Gastroesophageal sphincter (tissue), 4 donors: ENCODE measurements at regions not wholly inside any gene's neighbourhood (a gene's known extent, or its start where the extent isn't known, plus 50 kb on each side); places are given as distances from the start of the nearest gene placed in this dataset.
"Not testable (repeated sequence)": the region's sequence is repeated elsewhere in the genome, so short reads cannot be mapped to it uniquely, and the experiment has no call there.

Experiments
- ATAC-seq: fragments of 150-250 bp; one replicate; pipeline ENCODE4 v1.9.1; 2016; ENCODE audit warnings: mild to moderate bottlenecking, moderate library complexity
- H3K27ac ChIP-seq, 4 donors: fragments of 200-600 bp; sonication (generic) in 3 of 4; 1 replicate in 3 of 4; 2 replicates in 1 of 4; pipeline ENCODE4 v1.5.1; 2016 to 2019
- H3K27me3 ChIP-seq: fragments of 200-600 bp; sonication (generic); one replicate; pipeline ENCODE4 v1.5.1; 2019
- H3K36me3 ChIP-seq, 2 donors: fragments of 200-600 bp; sonication (generic); one replicate each; pipeline ENCODE4 v1.5.1; 2019; ENCODE audit warnings: control low read depth in 1 of 2
- H3K4me1 ChIP-seq, 3 donors: fragments of 200-600 bp; sonication (generic); 1 replicate in 2 of 3; 2 replicates in 1 of 3; pipeline ENCODE4 v1.5.1; 2016 to 2019; ENCODE audit warnings: control low read depth in 2 of 3
- H3K4me3 ChIP-seq, 2 donors: fragments of 200-600 bp; sonication (generic); one replicate each; pipeline ENCODE4 v1.5.1; 2019; ENCODE audit warnings: mild to moderate bottlenecking in 1 of 2, moderate library complexity in 1 of 2
- H3K9me3 ChIP-seq, 3 donors: fragments of 200-600 bp; sonication (generic); one replicate each; pipeline ENCODE4 v1.5.1; 2017 to 2019; ENCODE audit warnings: control low read depth in 2 of 3
- EP300 ChIP-seq: sonication (generic); formaldehyde crosslinking; IDR thresholded peaks from one replicate; pipeline ENCODE4 v1.6.1; 2017; ENCODE audit warnings: antibody characterized with exemption, mild to moderate bottlenecking
- POLR2A ChIP-seq, 2 donors: fragments of 450-650 bp; IDR thresholded peaks; one replicate each; pipeline ENCODE4 v1.6.1; 2017; ENCODE audit warnings: antibody characterized with exemption in 2 of 2, mild to moderate bottlenecking in 2 of 2, moderate library complexity in 1 of 2
- POLR2AphosphoS5 ChIP-seq: sonication (generic); formaldehyde crosslinking; IDR thresholded peaks from one replicate; pipeline ENCODE4 v1.6.1; 2017; ENCODE audit warnings: antibody characterized with exemption
- WGBS, 2 donors: methylation state at CpG; one replicate each; pipeline ENCODE4 v1.1.5; 2018; ENCODE audit warnings: low coverage in 1 of 2; 5-methylcytosine and 5-hydroxymethylcytosine counted together
- small RNA-seq, 4 donors: library from RNA; depleted of rRNA; stranded (forward); fragments of <200 nt; gene quantifications; one replicate each; pipeline ENCODE3, GENCODE V24; 2016
- TF ChIP-seq, protein P1 (sequence below), 4 experiments: fragments of 200-600 bp in 2 of 4; fragments of 450-650 bp in 2 of 4; sonication (generic) in 1 of 4; IDR thresholded peaks; one replicate each; pipeline ENCODE4 v1.5.1; 2017 to 2019; ENCODE audit warnings: antibody characterized with exemption in 4 of 4, mild to moderate bottlenecking in 2 of 4, moderate library complexity in 2 of 4

DNA sequence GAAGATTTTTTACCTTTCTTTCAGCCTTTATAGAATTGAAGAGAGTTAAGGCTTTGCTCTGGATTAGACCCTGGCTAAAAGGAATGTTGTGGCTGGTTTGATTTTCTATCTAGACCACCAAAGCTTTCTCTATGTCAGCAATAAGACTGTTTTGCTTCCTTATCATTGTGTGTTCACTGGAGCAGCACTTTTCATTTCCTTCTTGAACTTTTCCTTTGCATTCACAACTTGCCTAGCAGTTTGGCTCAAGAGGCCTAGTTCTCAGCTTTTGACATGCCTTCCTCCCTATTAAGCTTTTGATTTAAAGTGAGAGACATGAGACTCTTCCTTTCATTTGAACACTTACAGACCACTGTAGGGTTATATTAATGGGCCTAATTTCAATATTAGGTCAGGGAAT lies 64.1 kb upstream of the USP15 start:
- peaks cover 0 to 12% (median 0%) of the 10 kb centered on the region in 3 donors for H3K9me3 ChIP-seq
- peaks cover 14% of the 10 kb centered on the region for H3K27me3 ChIP-seq
- no peak overlapping the region for H3K4me3 ChIP-seq
- no peak for ATAC-seq
- H3K4me1 ChIP-seq = peaks cover 3 to 19% (median 14%) of the 10 kb centered on the region in 3 donors
- no peak overlapping the region for H3K27ac ChIP-seq
- H3K36me3 ChIP-seq = no peaks in the 10 kb centered on the region
- TF ChIP-seq POLR2AphosphoS5 = no peak
- TF ChIP-seq POLR2A (IDR thresholded peaks at IDR 0.05) = no peak
- TF ChIP-seq, protein P1, sequence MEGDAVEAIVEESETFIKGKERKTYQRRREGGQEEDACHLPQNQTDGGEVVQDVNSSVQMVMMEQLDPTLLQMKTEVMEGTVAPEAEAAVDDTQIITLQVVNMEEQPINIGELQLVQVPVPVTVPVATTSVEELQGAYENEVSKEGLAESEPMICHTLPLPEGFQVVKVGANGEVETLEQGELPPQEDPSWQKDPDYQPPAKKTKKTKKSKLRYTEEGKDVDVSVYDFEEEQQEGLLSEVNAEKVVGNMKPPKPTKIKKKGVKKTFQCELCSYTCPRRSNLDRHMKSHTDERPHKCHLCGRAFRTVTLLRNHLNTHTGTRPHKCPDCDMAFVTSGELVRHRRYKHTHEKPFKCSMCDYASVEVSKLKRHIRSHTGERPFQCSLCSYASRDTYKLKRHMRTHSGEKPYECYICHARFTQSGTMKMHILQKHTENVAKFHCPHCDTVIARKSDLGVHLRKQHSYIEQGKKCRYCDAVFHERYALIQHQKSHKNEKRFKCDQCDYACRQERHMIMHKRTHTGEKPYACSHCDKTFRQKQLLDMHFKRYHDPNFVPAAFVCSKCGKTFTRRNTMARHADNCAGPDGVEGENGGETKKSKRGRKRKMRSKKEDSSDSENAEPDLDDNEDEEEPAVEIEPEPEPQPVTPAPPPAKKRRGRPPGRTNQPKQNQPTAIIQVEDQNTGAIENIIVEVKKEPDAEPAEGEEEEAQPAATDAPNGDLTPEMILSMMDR (IDR thresholded peaks at IDR 0.05) = no peak
- no peak for TF ChIP-seq EP300

DNA sequence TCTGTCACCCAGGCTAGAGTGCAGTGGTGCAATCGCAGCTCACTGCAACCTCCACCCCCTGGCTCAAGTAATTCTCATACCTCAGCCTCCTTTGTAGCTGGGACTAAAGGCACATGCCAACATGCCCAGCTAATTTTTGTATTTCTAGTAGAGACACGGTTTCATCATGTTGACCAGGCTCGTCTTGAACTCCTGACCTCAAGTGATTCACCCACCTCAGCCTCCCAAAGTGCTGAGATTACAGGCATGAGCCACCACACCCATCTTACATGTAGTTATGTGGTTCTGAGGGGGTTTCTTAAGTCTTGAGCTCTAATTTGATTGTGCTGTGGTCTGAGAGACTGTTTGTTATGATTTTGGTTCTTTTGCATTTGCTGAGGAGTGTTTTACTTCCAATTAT lies 57.3 kb upstream of the USP15 start:
- not testable (repeated sequence) for H3K27me3 ChIP-seq, H3K4me1 ChIP-seq, H3K4me3 ChIP-seq, H3K27ac ChIP-seq, ATAC-seq, H3K36me3 ChIP-seq
- H3K9me3 ChIP-seq = peaks cover 0 to 48% (median 0%) of the 10 kb centered on the region in 3 donors
- 92 to 100% methylated on average over 1 to 3 of the region's 3 CpGs for WGBS, 2 donors

DNA sequence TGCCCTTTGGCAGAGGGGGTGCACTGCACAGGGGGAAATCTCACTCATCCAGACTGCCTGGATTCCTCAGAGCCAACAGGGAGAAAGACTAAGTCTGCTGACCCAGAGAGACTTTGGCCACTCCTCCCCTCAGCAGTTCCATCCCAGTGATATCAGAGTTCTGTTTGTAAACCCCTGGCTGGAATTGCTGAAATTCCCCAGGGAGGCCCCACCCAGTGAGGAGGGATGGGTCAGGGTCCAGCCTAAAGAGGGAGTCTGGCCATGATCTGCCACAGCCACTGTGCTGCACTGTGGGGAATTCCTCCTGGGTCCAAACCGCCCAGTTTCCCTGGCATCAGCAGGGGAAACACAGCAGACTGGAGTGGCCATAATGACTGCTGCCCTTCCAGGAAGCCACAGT lies 54.9 kb upstream of the USP15 start:
- Histone ChIP-seq H3K27ac (no peak overlapping the region), H3K4me3 (no peak overlapping the region), H3K9me3 (peaks cover 0 to 45% (median 0%) of the 10 kb centered on the region in 3 donors), H3K27me3 (peaks cover 4% of the 10 kb centered on the region), H3K4me1 (no peaks in the 10 kb centered on the region), H3K36me3 (no peaks in the 10 kb centered on the region)
- TF ChIP-seq EP300 = no peak
- WGBS, 2 donors = no CpG with 5 or more reads among the region's 1 CpG
- ATAC-seq = no peak

DNA sequence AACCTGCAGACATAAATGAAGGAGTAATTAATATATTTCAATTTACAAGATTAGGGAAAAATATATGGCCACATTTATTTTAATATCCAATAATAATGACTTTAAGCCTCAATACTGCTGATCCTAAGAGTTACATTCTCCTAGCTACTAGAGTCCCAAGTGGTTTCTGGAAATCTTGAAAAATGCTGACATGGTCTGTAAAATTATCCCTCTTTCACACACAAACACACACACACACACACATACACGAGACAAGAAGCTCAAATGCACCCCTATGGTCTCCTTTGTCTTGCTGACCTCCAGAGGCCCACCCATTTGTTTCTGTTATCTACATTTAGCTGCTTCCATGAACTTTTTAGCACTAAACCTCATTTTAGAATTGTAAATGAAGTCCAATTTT lies 53.0 kb upstream of the USP15 start:
- no peak for TF ChIP-seq POLR2A (IDR thresholded peaks at IDR 0.05)
- TF ChIP-seq, protein P1 (IDR thresholded peaks at IDR 0.05) = no peak
- TF ChIP-seq EP300 = no peak
- no peak for TF ChIP-seq POLR2AphosphoS5
- H3K4me3 ChIP-seq = no peak overlapping the region
- peaks cover 4% of the 10 kb centered on the region for H3K27me3 ChIP-seq
- no peaks in the 10 kb centered on the region for H3K4me1 ChIP-seq
- no peak for ATAC-seq
- peaks cover 0 to 27% (median 0%) of the 10 kb centered on the region in 3 donors for H3K9me3 ChIP-seq
- H3K36me3 ChIP-seq = no peaks in the 10 kb centered on the region
- no peak overlapping the region for H3K27ac ChIP-seq
- WGBS, 2 donors = 17 to 57% methylated on average over 1 of the region's 1 CpG

Small RNAs in the stretch of these regions (small RNA-seq; reads per million reads assigned to genes)
- gene RF00019 = 0 reads per million in 4 donors
- gene RF00413 = 0 reads per million in 4 donors
